H1 (cell line): ENCODE measurements at regions not wholly inside any gene's neighbourhood (a gene's known extent, or its start where the extent isn't known, plus 50 kb on each side); places are given as distances from the start of the nearest gene placed in this dataset.

Source experiments
- CTCF ChIA-PET: fragments of 300-600 bp; sonication (Branson Sonifier 250); formaldehyde crosslinking; loops from one replicate; lab custom pipeline; 2021; ENCODE audit not compliant: partially characterized antibody; lab: Charles Lee
- POLR2A ChIA-PET: fragments of 300-600 bp; sonication (Branson Sonifier 250); formaldehyde crosslinking; loops from one replicate; lab custom pipeline; 2021; ENCODE audit warnings: inconsistent platforms; ENCODE audit not compliant: partially characterized antibody; lab: Charles Lee
- DNase-seq, 2 experiments: peaks; one replicate each; pipeline versions ENCODE4 v3.0.0 to v3.0.0-alpha.2; 2010 to 2022; ENCODE audit warnings: low spot score in 2 of 2, low read depth in 1 of 2, mixed read lengths in 1 of 2
- FAIRE-seq: peaks from 2 replicates; lab custom pipeline; 2011; peaks lifted over from hg19 to GRCh38; lab: Jason Lieb, UNC
- H2AFZ ChIP-seq: 2 replicates; pipeline ENCODE4 v1.8.1; 2012; ENCODE audit warnings: low read length, inconsistent platforms
- H2AK5ac ChIP-seq: 2 replicates; pipeline ENCODE4 v1.6.1; 2013; ENCODE audit warnings: low read depth, low read length
- H2BK120ac ChIP-seq: replicated peaks from 2 replicates; pipeline ENCODE3; 2013; ENCODE audit warnings: low read depth, low read length, inconsistent platforms
- H2BK12ac ChIP-seq: 2 replicates; pipeline ENCODE4 v1.6.1; 2013; ENCODE audit warnings: low read depth, low read length
- H2BK15ac ChIP-seq: 2 replicates; pipeline ENCODE4 v1.6.1; 2013; ENCODE audit warnings: low read length
- H2BK20ac ChIP-seq: 2 replicates; pipeline ENCODE4 v1.6.1; 2013; ENCODE audit warnings: low read length
- H2BK5ac ChIP-seq: 2 replicates; pipeline ENCODE4 v1.6.1; 2013; ENCODE audit warnings: low read depth, low read length
- H3K14ac ChIP-seq: 2 replicates; pipeline ENCODE4 v1.6.1; 2013; ENCODE audit warnings: inconsistent platforms; ENCODE audit not compliant: insufficient read length
- H3K18ac ChIP-seq: 2 replicates; pipeline ENCODE4 v1.6.1; 2013; ENCODE audit warnings: low read length; ENCODE audit errors: extremely low read depth
- H3K23ac ChIP-seq: 2 replicates; pipeline ENCODE4 v1.6.1; 2013; ENCODE audit warnings: inconsistent platforms; ENCODE audit not compliant: insufficient read length
- H3K23me2 ChIP-seq: 2 replicates; pipeline ENCODE4 v1.6.1; 2013; ENCODE audit warnings: low read depth, low read length
- H3K27ac ChIP-seq: 2 replicates; pipeline ENCODE4 v1.6.1; 2011; ENCODE audit warnings: low read depth, low read length, inconsistent platforms
- H3K27me3 ChIP-seq, 4 experiments: replicated peaks in 1 of 4; 1 replicate in 1 of 4; 2 replicates in 3 of 4; pipeline versions ENCODE4 v1.6.1 to v1.8.1; 2011 to 2013; ENCODE audit warnings: low read length in 3 of 4, mild to moderate bottlenecking in 3 of 4, inconsistent platforms in 2 of 4, mixed read lengths in 2 of 4, moderate library complexity in 1 of 4; ENCODE audit not compliant: control insufficient read depth in 3 of 4, insufficient read depth in 3 of 4; ENCODE audit errors: extremely low read depth in 1 of 4
- H3K36me3 ChIP-seq, 4 experiments: 2 replicates each; pipeline versions ENCODE4 v1.6.1 to v1.8.1; 2011 to 2013; ENCODE audit warnings: mild to moderate bottlenecking in 4 of 4, low read length in 3 of 4, moderate library complexity in 2 of 4, control low read depth in 1 of 4, inconsistent platforms in 1 of 4; ENCODE audit not compliant: insufficient read depth in 4 of 4, control insufficient read depth in 2 of 4
- H3K4ac ChIP-seq: replicated peaks from 2 replicates; pipeline ENCODE3; 2013; ENCODE audit warnings: low read length, low read depth, mixed read lengths, inconsistent platforms; ENCODE audit not compliant: insufficient read length
- H3K4me1 ChIP-seq, 4 experiments: replicated peaks in 1 of 4; 1 replicate in 1 of 4; 2 replicates in 3 of 4; pipeline versions ENCODE4 v1.6.1 to v1.8.1; 2011 to 2013; ENCODE audit warnings: low read length in 3 of 4, inconsistent platforms in 2 of 4, mixed read lengths in 1 of 4; ENCODE audit not compliant: insufficient read depth in 4 of 4, control insufficient read depth in 3 of 4
- H3K4me2 ChIP-seq, 2 experiments: 2 replicates each; pipeline versions ENCODE4 v1.6.1 to v1.8.1; 2011 to 2013; ENCODE audit warnings: low read depth in 2 of 2, low read length in 2 of 2, control low read depth in 1 of 2, inconsistent platforms in 1 of 2, mild to moderate bottlenecking in 1 of 2; ENCODE audit not compliant: insufficient read depth in 1 of 2
- H3K4me3 ChIP-seq, 4 experiments: fragments of 200-600, 300-600 bp in 1 of 4; sonication (generic), shearing (Covaris generic), sonication (Bioruptor Twin) in 1 of 4; 2 replicates each; pipeline versions ENCODE4 v1.5.1 to v1.8.1; 2011 to 2016; ENCODE audit warnings: low read length in 4 of 4, low read depth in 3 of 4, control low read depth in 2 of 4, inconsistent platforms in 2 of 4, mild to moderate bottlenecking in 2 of 4, mixed read lengths in 1 of 4, moderate library complexity in 1 of 4; ENCODE audit not compliant: insufficient read depth in 2 of 4; ENCODE audit errors: extremely low read depth in 1 of 4
- H3K56ac ChIP-seq: replicated peaks from 2 replicates; pipeline ENCODE3; 2013; ENCODE audit warnings: low read depth, mild to moderate bottlenecking, mixed read lengths, low read length, inconsistent platforms; ENCODE audit not compliant: insufficient read length
- H3K79me1 ChIP-seq: 2 replicates; pipeline ENCODE4 v1.6.1; 2013; ENCODE audit warnings: low read depth, low read length, control low read depth
- H3K79me2 ChIP-seq, 2 experiments: 2 replicates each; pipeline versions ENCODE4 v1.6.1 to v1.8.1; 2012 to 2013; ENCODE audit warnings: low read length in 2 of 2, mild to moderate bottlenecking in 2 of 2, inconsistent platforms in 1 of 2; ENCODE audit not compliant: insufficient read depth in 2 of 2, control insufficient read depth in 1 of 2
- H3K9ac ChIP-seq, 4 experiments: replicated peaks in 1 of 4; 1 replicate in 1 of 4; 2 replicates in 3 of 4; pipeline versions ENCODE4 v1.6.1 to v1.8.1; 2011 to 2013; ENCODE audit warnings: low read depth in 3 of 4, low read length in 3 of 4, control low read depth in 2 of 4, mild to moderate bottlenecking in 2 of 4, moderate library complexity in 2 of 4, inconsistent platforms in 1 of 4; ENCODE audit errors: extremely low read depth in 1 of 4
- H3K9me3 ChIP-seq, 2 experiments: 2 replicates each; pipeline versions ENCODE4 v1.6.1 to v1.8.1; 2012 to 2013; ENCODE audit warnings: mild to moderate bottlenecking in 2 of 2, moderate library complexity in 2 of 2, control low read depth in 1 of 2, inconsistent platforms in 1 of 2, low read depth in 1 of 2, low read length in 1 of 2, mixed read lengths in 1 of 2; ENCODE audit not compliant: insufficient read depth in 2 of 2
- H4K20me1 ChIP-seq, 2 experiments: replicated peaks in 1 of 2; 2 replicates each; pipeline versions ENCODE3 to v1.8.1; 2011 to 2013; ENCODE audit warnings: inconsistent platforms in 2 of 2, low read length in 2 of 2, mild to moderate bottlenecking in 1 of 2; ENCODE audit not compliant: insufficient read depth in 2 of 2, control insufficient read depth in 1 of 2
- H4K5ac ChIP-seq: 2 replicates; pipeline ENCODE4 v1.6.1; 2013; ENCODE audit warnings: low read length, low read depth, mixed read lengths, inconsistent platforms; ENCODE audit not compliant: insufficient read length
- H4K8ac ChIP-seq: 2 replicates; pipeline ENCODE4 v1.8.0; 2013; ENCODE audit warnings: mild to moderate bottlenecking, moderate library complexity, low read length, inconsistent platforms; ENCODE audit not compliant: insufficient read depth; ENCODE audit errors: extremely low read depth
- H4K91ac ChIP-seq: replicated peaks from 2 replicates; pipeline ENCODE3; 2013; ENCODE audit warnings: low read length, mixed read lengths, inconsistent platforms; ENCODE audit not compliant: insufficient read length
- ASH2L ChIP-seq: fragments of 200-600, 300-600 bp; sonication (generic); IDR thresholded peaks from one replicate; pipeline ENCODE4 v1.7.1; 2017; ENCODE audit warnings: low read length
- BCL11A ChIP-seq, 2 experiments: IDR thresholded peaks; one replicate each; pipeline ENCODE4 v1.6.1; 2011; ENCODE audit warnings: low read depth in 2 of 2, low read length in 2 of 2, mild to moderate bottlenecking in 2 of 2
- CBX5 ChIP-seq: fragments of 300-800, 300-1000 bp; sonication (generic); IDR thresholded peaks from 2 replicates; pipeline ENCODE4 v1.7.1; 2016; ENCODE audit warnings: antibody characterized with exemption, low read length, low read depth
- CTBP2 ChIP-seq: IDR thresholded peaks from 2 replicates; pipeline ENCODE4 v1.7.0; 2011; ENCODE audit warnings: borderline replicate concordance, mild to moderate bottlenecking, moderate library complexity, mixed read lengths, low read length; ENCODE audit not compliant: insufficient read depth, insufficient read length
- FOSL1 ChIP-seq: IDR thresholded peaks from 2 replicates; pipeline ENCODE4 v1.6.1; 2011; ENCODE audit warnings: mild to moderate bottlenecking, low read depth, low read length, moderate library complexity; ENCODE audit not compliant: insufficient read depth
- GTF2F1 ChIP-seq: IDR thresholded peaks from 2 replicates; pipeline ENCODE4 v1.6.1; 2012; ENCODE audit warnings: low read depth, low read length, improper control_type of control experiment, borderline replicate concordance
- NRF1 ChIP-seq: IDR thresholded peaks from 2 replicates; pipeline ENCODE4 v1.6.1; 2011; ENCODE audit warnings: mild to moderate bottlenecking, low read depth, low read length, improper control_type of control experiment
- RBBP5 ChIP-seq: IDR thresholded peaks from 2 replicates; pipeline ENCODE4 v1.7.1; 2012; ENCODE audit warnings: low read depth, mild to moderate bottlenecking, inconsistent platforms, low read length, moderate library complexity, borderline replicate concordance
- SP1 ChIP-seq: IDR thresholded peaks from 2 replicates; pipeline ENCODE4 v1.6.1; 2011; ENCODE audit warnings: low read depth, low read length
- TEAD4 ChIP-seq: IDR thresholded peaks from 2 replicates; pipeline ENCODE4 v1.6.1; 2012; ENCODE audit warnings: low read depth, low read length, inconsistent platforms, mixed read lengths
- ZNF274 ChIP-seq: IDR thresholded peaks from 2 replicates; pipeline ENCODE4 v1.7.0; 2012; ENCODE audit warnings: low read length, borderline replicate concordance; ENCODE audit errors: extremely low read depth
- WGBS, 2 experiments: shearing (Covaris generic) in 1 of 2; methylation state at CpG; one replicate each; pipeline versions ENCODE4 v1.1.6 to v1.1.7; 2013 to 2015; ENCODE audit warnings: low lambda C conversion rate in 2 of 2, mixed read lengths in 2 of 2, inconsistent platforms in 1 of 2, low coverage in 1 of 2, missing lambda C conversion rate in 1 of 2; ENCODE audit not compliant: insufficient replicate concordance in 2 of 2, insufficient coverage in 1 of 2, insufficient read length in 1 of 2; ENCODE audit errors: extremely low coverage in 1 of 2, missing lambda C conversion rate in 1 of 2; 5-methylcytosine and 5-hydroxymethylcytosine counted together
- TF ChIP-seq, protein P1 (sequence below): IDR thresholded peaks from 2 replicates; pipeline ENCODE4 v1.6.1; 2011; ENCODE audit warnings: low read depth, mild to moderate bottlenecking, low read length; ENCODE audit not compliant: insufficient read depth

- ChIA-PET CTCF (interaction anchor here (1.6 kb wide), 1 partner anchor 88 kb away, joined by 3 read pairs; no protein-coding TSS in a partner anchor), POLR2A (no interaction called here)
- H2BK12ac ChIP-seq: no peak overlapping the region
- H3K27me3 ChIP-seq: no peaks in the 10 kb centered on the region
- no peak overlapping the region for H3K23ac ChIP-seq
- no peaks in the 10 kb centered on the region for H3K9me3 ChIP-seq
- H2BK5ac ChIP-seq: no peak overlapping the region
- no peak overlapping the region for H2BK120ac ChIP-seq
- no peak overlapping the region for H2BK20ac ChIP-seq
- H4K91ac ChIP-seq: no peak overlapping the region
- DNase-seq: no peak
- no peaks in the 10 kb centered on the region for H3K36me3 ChIP-seq
- H4K5ac ChIP-seq: no peak overlapping the region
- H3K56ac ChIP-seq: no peak overlapping the region
- no peak overlapping the region for H3K14ac ChIP-seq
- TF ChIP-seq, protein P1, sequence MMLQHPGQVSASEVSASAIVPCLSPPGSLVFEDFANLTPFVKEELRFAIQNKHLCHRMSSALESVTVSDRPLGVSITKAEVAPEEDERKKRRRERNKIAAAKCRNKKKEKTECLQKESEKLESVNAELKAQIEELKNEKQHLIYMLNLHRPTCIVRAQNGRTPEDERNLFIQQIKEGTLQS: no peak
- TF ChIP-seq GTF2F1 (no peak), NRF1 (no peak), FOSL1 (no peak), BCL11A (IDR thresholded peaks at IDR 0.05; ENCODE audit: low read depth in 2 of 2, low read length in 2 of 2) (no peak), CBX5 (no peak), SP1 (no peak), ZNF274 (no peak), TEAD4 (no peak), CTBP2 (no peak), ASH2L (no peak), RBBP5 (no peak)
- TF ChIP-seq, all 59 proteins: peak for 0
- Histone ChIP-seq H2AK5ac (no peak overlapping the region), H3K79me2 (no peaks in the 10 kb centered on the region), H4K20me1 (no peaks in the 10 kb centered on the region), H3K23me2 (no peaks in the 10 kb centered on the region), H3K4ac (no peak overlapping the region), H3K9ac (no peak overlapping the region), H3K79me1 (no peaks in the 10 kb centered on the region), H4K8ac (no peak overlapping the region), H3K27ac (no peak overlapping the region), H3K4me3 (no peak overlapping the region), H2AFZ (no peak overlapping the region), H3K4me2 (no peak overlapping the region), H3K18ac (no peak overlapping the region), H3K4me1 (peaks cover 0 to 4% (median 0%) of the 10 kb centered on the region in 4 experiments; a peak in 1 of 7 replicates), H2BK15ac (no peak overlapping the region)
- WGBS, 2 experiments: 88% methylated on average over 2 of the region's 2 CpGs; no CpG with 5 or more reads in 1 of the 2 experiments
- FAIRE-seq: no peak
These were observed 373.0 kb downstream of the COG6 start for GRCh38 chr13:40028446-40028845.
